ENCODE measurements at regions not wholly inside any gene's neighbourhood (a gene's known extent, or its start where the extent isn't known, plus 50 kb on each side); places are given as distances from the start of the nearest gene placed in this dataset.

DNA sequence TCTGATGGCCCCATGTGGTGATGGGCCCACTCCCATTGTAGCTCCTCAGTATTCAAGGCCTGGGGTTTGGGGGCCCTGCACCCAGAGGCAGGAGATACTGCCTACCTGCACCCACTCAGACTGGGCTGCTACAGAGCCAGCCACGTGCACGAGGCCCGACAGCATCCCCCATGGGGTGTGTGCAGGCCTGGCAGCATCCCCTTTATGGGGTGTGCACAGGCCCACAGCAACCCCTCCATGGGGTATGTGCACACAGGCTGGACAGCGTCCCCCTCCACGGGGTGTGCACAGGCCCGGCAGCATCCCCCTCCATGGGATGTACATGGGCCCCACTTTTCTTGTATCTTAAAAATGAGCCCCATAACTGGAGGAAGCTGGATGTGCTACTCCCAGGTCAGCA is 156.0 kb downstream of the RBFOX3 start:
- TF ChIP-seq POLR2AphosphoS5 (IDR thresholded peaks at IDR 0.05) (no peak), POLR2A (IDR thresholded peaks at IDR 0.05) (no peak)
- TF ChIP-seq, protein P1, sequence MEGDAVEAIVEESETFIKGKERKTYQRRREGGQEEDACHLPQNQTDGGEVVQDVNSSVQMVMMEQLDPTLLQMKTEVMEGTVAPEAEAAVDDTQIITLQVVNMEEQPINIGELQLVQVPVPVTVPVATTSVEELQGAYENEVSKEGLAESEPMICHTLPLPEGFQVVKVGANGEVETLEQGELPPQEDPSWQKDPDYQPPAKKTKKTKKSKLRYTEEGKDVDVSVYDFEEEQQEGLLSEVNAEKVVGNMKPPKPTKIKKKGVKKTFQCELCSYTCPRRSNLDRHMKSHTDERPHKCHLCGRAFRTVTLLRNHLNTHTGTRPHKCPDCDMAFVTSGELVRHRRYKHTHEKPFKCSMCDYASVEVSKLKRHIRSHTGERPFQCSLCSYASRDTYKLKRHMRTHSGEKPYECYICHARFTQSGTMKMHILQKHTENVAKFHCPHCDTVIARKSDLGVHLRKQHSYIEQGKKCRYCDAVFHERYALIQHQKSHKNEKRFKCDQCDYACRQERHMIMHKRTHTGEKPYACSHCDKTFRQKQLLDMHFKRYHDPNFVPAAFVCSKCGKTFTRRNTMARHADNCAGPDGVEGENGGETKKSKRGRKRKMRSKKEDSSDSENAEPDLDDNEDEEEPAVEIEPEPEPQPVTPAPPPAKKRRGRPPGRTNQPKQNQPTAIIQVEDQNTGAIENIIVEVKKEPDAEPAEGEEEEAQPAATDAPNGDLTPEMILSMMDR (IDR thresholded peaks at IDR 0.05) = no peak

Measured in breast epithelium (tissue), 3 donors.